NCI-H748 (cell line): ENCODE measurements at regions not wholly inside any gene's neighbourhood (a gene's known extent, or its start where the extent isn't known, plus 50 kb on each side); places are given as distances from the start of the nearest gene placed in this dataset.

Experiments
- DNase-seq: peaks from one replicate; lab custom pipeline; 2025; ENCODE audit not compliant: unreplicated experiment; lab: John Stamatoyannopoulos, UW

GRCh38 chr1:63173161-63173560 is 149.2 kb upstream of the FOXD3 start:
- no peak for DNase-seq

GRCh38 chr1:63189677-63190076 is 132.7 kb upstream of the FOXD3 start:
- peak; percentile 56 for DNase-seq

GRCh38 chr1:63190171-63190570 is 132.2 kb upstream of the FOXD3 start:
- no peak for DNase-seq

GRCh38 chr1:63198871-63199394 is 123.4 kb upstream of the FOXD3 start:
- DNase-seq: no peak

- DNase-seq: no peak
Measured at GRCh38 chr1:63199706-63200335, 122.5 kb upstream of the FOXD3 start.

- no peak for DNase-seq
Measured at GRCh38 chr1:63200676-63201075, 121.7 kb upstream of the FOXD3 start.

GRCh38 chr1:63203641-63204040 is 118.7 kb upstream of the FOXD3 start:
- no peak for DNase-seq

- DNase-seq: no peak
Measured at GRCh38 chr1:63205776-63206175, 116.6 kb upstream of the FOXD3 start.

- DNase-seq: no peak
Measured at GRCh38 chr1:63214553-63214952, 107.8 kb upstream of the FOXD3 start.

- peak; percentile 4 for DNase-seq
Measured at GRCh38 chr1:63223426-63223825, 98.9 kb upstream of the FOXD3 start.

GRCh38 chr1:63230722-63231121 is 91.6 kb upstream of the FOXD3 start:
- no peak for DNase-seq

- DNase-seq: no peak
Measured at GRCh38 chr1:63238721-63239120, 83.6 kb upstream of the FOXD3 start.

GRCh38 chr1:63245186-63245585 is 77.2 kb upstream of the FOXD3 start:
- DNase-seq: no peak

GRCh38 chr1:63248216-63248615 is 74.2 kb upstream of the FOXD3 start:
- DNase-seq: no peak

- no peak for DNase-seq
Measured at GRCh38 chr1:63255153-63255552, 67.2 kb upstream of the FOXD3 start.

- peak; percentile 16 for DNase-seq
Measured at GRCh38 chr1:63261736-63262458, 60.5 kb upstream of the FOXD3 start.

- no peak for DNase-seq
Measured at GRCh38 chr1:63262459-63262770, 60.0 kb upstream of the FOXD3 start.

- no peak for DNase-seq
Measured at GRCh38 chr1:63264161-63264560, 58.2 kb upstream of the FOXD3 start.

GRCh38 chr1:63266857-63267256 is 55.5 kb upstream of the FOXD3 start:
- no peak for DNase-seq

GRCh38 chr1:63268876-63269275 is 53.5 kb upstream of the FOXD3 start:
- DNase-seq: no peak

- no peak for DNase-seq
Measured at GRCh38 chr1:63269571-63269970, 52.8 kb upstream of the FOXD3 start.
